ENCODE measurements at regions not wholly inside any gene's neighbourhood (a gene's known extent, or its start where the extent isn't known, plus 50 kb on each side); places are given as distances from the start of the nearest gene placed in this dataset.
A peak's percentile ranks its signal among the peaks of the same experiment; 100 is the strongest.

GRCh38 chr14:76924371-76925096 is 98.3 kb downstream of the LRRC74A start:
- peak in 4 of 6 experiments; percentile 26 to 53 (median 41) for DNase-seq

GRCh38 chr14:76923431-76924370 is 97.5 kb downstream of the LRRC74A start:
- DNase-seq = no peak

GRCh38 chr14:76922584-76922983 is 96.4 kb downstream of the LRRC74A start:
- no peak for DNase-seq

GRCh38 chr14:76922092-76922491 is 95.9 kb downstream of the LRRC74A start:
- no peak for DNase-seq

GRCh38 chr14:76921088-76921399 is 94.8 kb downstream of the LRRC74A start:
- no peak for DNase-seq

GRCh38 chr14:76920331-76921087 is 94.3 kb downstream of the LRRC74A start:
- DNase-seq = no peak

GRCh38 chr14:76919431-76920330 is 93.5 kb downstream of the LRRC74A start:
- DNase-seq = peak in 5 of 6 experiments; percentile 7 to 30 (median 12)

All from stimulated activated naive CD4-positive, alpha-beta T cell (primary cell).